GM18858 (cell line): ENCODE measurements at regions not wholly inside any gene's neighbourhood (a gene's known extent, or its start where the extent isn't known, plus 50 kb on each side); places are given as distances from the start of the nearest gene placed in this dataset.
"Not testable (repeated sequence)": the region's sequence is repeated elsewhere in the genome, so short reads cannot be mapped to it uniquely, and the experiment has no call there.

Experiments used
- ATAC-seq: cut with Tn5 transposase; IDR thresholded peaks from one replicate; pipeline ENCODE4 v1.9.1; 2021; ENCODE audit not compliant: unreplicated experiment

DNA sequence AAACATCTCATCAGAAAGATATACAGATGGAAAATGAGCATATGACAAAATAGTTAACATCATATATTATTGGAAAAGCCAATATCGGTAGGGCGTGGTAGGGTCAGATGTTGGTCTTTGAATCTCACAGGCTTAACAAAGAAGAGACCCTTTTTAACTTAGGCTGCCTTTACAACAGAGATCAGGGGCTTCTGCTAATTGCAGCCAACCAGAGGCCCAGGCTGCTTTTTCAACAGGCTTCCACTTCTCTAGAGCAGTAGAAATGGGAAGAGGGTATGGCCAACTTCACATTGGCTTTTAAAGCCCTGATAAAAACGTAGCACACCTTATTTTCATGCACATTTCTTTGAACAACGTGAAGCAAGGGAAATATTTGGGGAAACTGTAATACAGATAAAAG lies 764.3 kb upstream of the CTNND2 start:
- no peak for ATAC-seq

DNA sequence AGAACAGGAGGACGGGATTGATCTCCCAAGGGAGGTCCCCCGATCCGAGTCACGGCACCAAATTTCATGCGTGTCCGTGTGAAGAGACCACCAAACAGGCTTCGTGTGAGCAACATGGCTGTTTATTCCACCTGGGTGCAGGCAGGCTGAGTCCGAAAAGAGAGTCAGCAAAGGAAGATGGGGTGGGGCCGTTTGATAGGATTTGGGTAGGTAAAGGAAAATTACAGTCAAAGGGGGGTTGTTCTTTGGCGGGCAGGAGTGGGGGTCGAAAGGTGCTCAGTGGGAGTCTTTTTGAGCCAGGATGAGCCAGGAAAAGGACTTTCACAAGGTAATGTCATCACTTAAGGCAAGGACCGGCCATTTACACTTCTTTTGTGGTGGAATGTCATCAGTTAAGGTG lies 763.6 kb upstream of the CTNND2 start:
- ATAC-seq = not testable (repeated sequence)

DNA sequence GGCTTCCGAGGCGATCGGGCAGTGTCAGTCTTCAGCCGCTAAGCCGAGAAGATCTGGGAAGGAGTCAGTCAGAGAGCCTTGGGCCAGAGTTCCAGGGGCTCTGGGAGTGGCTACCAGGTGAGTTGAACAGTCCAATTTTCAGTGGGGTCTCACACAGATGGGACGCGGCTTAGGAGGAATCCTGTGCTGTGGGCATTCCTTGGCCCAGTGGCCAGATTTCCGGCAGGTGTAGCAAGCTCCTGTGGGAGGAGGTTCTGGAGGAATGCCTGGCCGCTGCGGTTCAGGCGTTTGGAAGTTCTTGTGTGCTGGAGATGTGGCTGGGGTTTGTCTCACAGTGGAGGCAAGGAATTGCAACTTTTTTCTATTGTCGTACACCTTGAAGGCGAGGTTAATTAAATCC lies 761.5 kb upstream of the CTNND2 start:
- ATAC-seq = not testable (repeated sequence)

DNA sequence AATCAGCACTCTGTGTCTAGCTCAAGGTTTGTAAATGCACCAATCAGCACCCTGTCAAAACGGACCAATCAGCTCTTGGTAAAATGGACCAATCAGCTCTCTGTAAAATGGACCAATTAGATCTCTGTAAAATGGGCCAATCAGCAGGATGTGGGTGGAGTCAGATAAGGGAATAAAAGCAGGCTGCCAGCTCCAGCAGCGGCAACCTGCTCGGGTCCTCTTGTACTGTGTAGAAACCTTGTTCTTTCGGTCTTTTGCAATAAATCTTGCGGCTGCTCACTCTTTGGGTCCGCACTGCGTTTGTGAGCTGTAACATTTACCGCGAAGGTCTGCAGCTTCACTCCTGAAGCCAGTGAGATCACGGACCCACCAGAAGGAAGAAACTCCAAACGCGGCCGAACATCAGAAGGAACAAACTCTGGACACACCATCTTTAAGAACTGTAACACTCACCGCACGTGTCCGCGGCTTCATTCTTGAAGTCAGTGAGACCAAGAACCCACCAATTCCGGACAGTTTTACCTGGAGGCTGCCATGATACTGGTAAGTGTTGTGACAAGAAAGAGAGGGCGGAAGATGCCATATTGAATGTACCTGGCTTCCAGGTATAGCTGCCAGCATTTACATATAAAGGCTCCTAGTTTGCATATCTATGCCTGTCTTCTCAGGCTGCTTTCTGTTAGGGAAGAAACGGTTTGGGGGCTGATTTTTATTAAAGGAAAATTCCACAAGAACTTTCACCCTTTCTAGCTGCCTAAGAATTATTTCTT lies 758.5 kb upstream of the CTNND2 start:
- ATAC-seq = no peak

DNA sequence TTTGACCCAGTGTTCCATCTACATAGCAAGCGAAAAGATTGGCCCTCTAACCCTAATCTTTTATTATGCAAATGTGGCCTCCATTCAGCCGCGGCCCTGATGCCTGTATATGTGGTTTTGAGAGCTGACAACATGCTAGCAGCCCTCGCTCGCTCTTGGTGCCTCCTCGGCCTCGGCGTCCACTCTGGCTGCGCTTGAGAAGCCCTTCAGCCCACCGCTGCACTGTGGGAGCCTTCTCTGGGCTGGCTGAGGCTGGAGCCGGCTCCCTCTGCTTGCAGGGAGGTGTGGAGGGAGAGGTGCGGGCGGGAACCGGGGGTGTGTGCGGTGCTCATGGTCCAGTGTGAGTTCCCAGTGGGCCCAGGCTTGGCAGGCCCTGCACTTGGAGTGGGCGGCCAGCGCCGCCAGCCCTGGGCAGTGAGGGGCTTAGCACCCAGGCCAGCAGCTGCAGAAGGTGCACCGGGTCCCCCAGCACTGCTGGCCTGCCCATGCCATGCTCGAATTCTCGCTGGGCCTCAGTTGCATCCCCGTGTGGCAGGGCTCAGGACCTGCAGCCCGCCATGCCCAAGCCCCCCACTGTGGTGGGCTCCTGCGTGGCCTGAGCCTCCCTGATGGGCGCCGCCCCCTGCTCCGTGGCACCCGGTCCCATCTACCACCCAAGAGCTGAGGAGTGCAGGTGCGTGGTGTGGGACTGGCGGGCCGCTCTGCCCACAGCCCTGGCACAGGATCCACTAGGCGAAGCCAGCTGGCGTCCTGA lies 757.5 kb upstream of the CTNND2 start:
- no peak for ATAC-seq

DNA sequence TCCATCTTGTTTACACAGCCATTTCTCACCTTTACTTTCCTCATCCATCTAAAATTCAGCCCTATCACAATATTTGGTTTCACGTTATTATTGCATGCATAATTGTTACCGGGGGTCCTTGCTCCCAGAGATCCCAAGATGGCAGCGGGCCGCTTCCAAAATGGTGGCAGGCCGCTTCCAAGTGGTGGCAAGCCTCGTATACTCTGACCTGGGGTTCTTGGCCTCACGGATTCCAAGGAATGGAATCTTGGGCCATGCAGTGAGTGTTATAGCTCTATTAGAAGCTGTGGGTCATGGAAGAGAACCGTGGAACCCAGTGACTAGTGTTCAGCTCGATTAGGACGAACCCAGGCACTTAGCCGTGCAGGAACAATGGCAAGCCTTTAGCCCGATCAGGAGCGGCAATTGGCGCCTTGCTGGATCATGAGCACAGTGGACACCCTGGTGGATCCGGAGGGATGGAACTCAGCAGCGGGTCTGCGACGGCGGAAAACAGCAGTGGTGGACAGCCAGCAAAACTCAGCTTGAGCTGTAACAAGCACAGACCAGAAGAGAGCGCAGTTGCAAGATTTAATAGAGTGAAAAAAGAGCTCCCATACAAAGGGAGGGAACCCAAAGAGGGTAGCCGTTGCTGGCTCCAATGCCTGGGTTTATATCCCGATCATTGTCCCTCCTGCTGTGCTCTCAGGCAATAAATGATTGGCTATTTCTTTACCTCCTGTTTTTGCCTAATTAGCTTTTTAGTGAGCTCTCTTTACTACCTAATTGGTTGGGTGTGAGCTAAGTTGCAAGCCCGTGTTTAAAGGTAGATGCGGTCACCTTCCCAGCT lies 756.2 kb upstream of the CTNND2 start:
- ATAC-seq = not testable (repeated sequence)

DNA sequence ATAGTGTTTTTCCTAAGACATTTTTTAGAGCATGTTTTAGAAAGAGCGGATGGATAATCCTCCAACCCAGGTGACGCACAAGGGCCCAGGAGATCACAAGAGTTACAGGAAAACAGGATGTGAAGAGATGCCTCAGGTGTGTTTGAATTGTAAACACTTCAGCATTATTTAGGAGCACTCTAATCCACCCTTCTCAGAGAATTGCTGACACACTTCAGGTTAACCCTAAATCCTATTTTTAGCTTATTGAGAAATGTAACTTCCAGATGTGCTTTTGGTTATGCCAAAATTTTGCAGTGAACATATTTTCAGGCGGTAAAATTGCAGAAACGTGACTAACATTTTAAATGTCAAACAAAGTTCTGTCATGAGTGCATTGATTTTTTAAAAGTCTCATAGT lies 755.4 kb upstream of the CTNND2 start:
- no peak for ATAC-seq

DNA sequence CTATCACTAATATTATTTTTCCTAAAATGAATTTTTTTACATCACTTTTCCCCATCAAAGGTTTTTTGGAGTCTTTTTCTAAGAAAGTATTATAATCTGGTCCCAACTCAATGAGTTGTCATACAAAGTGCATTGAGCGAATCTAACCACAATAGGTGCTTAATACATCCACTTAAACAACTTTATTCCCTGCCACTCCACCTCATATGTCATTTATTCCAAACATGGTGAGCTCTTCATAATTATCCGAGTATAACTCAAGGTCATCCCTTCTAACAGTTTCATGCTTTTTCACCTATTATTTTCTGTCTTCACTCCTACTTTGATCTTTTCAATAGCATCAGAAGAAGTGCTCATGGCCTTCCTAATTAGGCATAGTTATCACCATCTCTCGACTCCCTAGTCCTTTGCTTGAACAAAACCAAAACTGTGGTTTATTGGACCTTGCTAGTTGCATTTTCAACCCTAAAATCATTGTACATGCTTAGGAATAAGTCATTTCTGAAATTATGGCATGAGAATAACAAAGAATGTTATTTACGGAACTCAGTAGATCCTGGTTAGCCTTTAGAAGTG lies 754.7 kb upstream of the CTNND2 start:
- ATAC-seq = no peak

DNA sequence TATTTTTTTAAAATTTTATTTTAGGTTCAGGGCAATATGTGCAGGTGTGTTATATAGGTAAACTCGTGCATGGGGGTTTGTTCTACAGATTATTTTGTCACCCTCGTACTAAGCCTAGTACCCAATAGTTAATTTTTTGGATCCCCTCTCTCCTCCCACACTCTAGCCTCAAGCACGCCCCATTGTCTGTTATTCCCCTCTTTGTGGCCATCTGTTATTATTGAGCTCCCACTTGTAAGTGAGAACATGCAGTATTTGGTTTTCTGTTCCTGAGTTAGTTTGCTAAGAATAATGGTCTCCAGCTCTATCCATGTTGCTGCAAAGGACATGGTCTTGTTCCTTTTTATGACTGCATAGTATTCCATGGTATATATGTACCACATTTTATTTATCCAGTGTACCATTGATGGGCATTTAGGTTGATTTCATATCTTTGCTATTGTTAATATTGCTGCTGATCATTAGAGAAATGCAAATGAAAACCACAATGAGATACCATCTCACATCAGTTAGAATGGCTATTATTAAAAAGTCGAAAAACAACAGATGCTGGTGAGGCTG lies 753.7 kb upstream of the CTNND2 start:
- not testable (repeated sequence) for ATAC-seq

DNA sequence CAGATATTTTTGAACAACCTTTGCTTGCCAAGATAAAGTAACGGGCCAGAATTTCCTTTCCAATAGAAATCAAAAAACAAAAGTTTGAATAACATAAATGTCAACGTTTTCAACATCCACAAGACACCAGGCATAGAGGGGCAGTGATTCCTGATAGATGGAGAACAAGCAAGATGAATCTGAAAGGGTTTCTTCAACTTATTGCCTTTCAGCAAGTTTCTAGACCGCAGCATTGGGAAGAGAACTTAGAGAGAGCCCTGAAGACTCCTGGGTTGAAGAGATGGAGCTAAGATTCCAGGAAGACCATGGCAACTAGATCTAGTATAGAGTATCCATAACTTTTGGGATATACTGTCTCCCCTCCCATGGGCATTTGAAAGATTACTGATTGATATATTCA lies 751.4 kb upstream of the CTNND2 start:
- no peak for ATAC-seq

DNA sequence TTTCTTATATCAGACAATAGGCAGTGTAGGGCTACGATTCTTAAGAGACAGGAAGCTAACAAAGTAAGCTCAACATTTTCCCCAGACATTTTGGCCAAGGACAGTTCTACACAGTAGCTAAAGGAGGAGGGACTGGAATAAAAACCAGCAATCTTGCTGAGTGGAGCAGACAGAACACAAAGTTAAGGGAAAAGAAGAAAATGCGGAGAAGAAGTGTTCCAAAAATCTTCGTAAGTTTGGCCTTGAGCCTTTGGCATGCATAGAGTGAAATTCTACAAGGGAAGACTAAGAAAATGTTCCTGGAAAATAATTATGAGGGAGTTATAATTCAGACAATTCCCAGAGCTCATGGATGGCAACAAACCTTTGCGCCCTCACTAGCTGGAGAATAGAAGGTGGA lies 748.0 kb upstream of the CTNND2 start:
- ATAC-seq = no peak

DNA sequence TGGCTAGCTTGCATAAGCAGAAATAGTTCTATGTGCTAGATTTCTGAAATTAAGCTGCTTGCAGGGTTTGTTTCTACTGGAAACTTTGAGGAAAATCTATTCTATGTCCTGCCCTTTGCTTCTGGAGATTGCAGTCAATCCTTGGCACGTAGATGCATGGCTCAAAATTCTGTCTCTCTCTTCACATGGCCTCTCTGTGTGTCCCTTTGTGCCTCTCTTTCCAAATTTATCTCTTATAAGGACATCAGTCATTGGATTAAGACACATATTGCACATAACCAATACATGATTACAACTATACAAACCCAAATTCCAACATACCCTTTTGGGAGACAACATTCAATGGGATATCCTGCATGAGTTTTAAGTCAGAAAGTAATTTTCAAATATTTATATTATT lies 744.3 kb upstream of the CTNND2 start:
- ATAC-seq = no peak

DNA sequence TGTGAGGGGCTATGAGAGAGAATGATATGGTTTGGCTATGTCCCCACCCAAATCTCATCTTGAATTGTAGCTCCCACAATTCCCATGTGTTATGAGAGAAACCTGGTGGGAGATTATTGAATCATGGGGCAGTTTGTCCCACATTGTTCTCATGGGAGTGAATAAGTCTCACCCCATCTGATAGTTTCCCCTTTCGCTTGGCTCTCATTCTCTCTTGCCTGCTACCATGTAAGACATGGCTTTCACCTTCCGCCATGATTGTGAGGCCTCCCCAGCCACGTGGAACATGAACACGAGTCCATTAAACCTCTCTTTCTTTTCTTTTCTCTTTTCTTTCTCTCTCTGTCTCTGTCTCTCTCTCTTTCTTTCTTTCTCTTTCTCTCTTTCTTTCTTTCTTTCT lies 743.4 kb upstream of the CTNND2 start:
- ATAC-seq = no peak

DNA sequence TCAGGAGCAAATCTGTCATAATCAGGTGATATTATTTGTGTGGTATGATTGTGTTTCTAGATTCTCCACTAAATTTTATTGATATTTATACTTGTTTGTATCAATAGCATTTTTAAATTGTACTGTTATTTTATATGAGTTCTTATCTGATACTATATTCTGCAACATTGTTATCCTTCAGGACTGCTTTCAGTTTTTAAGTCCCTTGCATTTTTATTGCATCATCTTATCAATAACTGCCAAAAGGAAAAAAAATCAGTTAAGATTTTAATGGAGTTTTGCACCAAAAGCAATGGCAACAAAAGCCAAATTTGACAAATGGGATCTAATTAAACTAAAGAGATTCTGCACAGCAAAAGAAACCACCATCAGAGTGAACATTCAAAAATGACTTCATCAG lies 741.3 kb upstream of the CTNND2 start:
- no peak for ATAC-seq

DNA sequence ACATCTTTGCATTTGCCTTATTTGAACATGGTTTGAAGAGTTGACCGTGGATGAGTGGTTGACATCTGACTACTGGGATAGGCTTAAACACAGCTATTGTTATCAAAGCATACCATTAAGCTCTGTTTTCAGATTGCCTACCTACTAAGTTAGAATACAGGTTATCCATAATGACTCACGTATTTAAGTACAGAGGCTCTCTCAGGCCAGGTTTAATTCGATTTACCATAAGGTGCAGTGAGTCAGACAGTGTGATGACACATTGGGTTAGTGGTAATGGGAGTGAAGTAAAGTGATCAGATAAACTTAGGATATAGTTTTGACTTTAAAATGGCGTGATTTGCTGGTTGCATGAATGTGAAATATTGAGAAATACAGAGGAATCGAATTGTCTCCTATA lies 732.0 kb upstream of the CTNND2 start:
- no peak for ATAC-seq

DNA sequence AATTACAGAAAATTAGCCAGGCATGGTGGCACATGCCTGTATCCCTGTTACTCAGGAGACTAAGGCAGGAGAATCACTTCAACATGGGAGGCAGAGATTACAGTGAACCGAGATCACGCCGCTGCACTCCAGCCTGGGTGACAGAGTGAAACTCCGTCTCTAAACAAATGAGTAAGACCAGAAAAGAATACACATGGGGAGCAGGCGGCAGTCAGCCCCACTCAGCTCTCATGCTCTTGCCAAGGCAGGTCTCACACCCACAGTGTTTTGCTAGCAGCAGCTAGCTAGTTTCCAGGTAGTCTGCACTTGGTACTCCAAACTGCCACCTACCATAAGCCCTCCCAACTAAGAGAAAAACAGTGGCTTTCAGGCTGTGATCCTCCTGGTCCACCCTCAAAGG lies 722.3 kb upstream of the CTNND2 start:
- ATAC-seq = no peak

DNA sequence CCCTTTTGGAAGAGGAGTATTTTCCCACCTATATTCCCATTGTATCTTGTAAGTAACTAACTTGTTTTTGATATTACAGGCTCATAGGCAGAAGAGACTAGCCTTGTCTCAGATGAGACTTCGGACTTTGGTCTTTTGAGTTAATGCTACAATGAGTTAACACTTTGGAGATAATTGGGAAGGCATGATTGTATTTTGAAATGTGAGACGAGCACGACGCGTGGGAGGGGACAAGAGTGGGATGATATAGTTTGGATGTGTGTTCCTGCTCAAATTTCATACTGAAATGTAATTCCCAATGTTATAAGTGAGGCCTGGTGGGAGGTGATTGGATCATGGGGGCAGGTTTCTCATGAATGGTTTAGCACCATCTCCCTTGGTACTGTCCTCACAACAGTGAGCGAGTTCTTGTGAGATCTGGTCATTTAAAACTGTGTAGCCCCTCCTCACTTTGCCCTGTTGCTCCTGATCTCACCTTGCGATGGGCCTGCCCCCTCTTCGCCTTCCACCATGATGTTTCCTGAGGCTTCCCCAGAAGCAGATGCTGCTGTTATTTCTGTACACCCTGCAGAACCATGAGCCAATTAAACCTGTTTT lies 721.5 kb upstream of the CTNND2 start:
- no peak for ATAC-seq

DNA sequence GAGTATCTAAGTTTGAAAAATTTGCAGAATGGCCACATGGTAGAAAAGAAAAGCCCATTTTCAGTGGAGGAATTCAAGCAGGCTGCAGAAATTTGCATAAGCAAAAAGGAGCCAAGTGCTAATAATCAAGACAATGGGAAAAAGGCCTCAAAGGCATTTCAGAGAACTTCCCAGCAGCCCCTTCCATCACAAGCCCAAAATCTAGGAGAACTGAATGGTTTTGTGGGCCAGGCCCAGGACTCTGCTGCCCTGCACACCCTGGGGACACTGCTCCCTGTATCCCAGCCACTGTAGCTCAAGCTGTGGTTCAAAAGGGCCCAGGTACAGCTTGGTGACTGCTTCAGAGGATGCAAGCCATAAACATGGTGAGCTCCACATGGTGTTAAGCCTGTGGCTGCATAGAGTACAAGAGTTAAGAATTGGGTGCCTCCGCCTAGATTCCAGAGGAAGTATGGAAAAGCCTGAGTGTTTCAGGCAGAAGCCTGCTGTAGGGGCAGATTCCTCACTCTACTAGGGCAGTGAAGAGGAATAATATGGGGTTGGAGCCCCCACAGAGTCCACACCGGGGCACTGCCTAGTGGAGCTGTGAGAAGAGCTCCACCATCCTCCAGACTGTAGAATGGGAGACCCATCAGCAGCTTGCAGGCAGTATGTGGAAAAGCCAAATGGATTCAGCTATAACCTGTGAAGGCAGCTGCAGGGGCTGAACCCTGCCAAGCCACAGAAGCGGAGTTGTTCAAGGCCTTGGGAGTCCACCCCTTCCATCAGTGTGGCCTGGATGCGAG lies 720.7 kb upstream of the CTNND2 start:
- no peak for ATAC-seq

DNA sequence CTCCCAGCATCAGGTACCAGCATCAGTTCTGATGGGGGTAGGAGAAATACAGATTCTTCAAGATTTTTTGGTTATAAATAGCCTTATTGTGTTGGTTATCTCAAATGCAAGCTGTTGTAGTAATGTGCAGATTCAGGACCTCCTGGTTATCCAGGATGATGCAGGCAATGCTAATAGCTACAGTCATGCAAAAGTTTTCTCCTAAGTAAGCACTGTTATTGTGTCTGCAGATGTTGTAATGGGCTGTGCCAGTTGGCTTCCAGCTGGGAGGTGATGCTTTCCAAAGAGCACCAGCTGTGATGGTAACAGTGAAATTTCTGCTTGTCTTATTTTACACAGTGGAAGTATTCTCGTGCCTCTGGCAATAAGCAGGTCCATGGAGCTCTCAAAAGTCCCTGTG lies 719.2 kb upstream of the CTNND2 start:
- no peak for ATAC-seq

DNA sequence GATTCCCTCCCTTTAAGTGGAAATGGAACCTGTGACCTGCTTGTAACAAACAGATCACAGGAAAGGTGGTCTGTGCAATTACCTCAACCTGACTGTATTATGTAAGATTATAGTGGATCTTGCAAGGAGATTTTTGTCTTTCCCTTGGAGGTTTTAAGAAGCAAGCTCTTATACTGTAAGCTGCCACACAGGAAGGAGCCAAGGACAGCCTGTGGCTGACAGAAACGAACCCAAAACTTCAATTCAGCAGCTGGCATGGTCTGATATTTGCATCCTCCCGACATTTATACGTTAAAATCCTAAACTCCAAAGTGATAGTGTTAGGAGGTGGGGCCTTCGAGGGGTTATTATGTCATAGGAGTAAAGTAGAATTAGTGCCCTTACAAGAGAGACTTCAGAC lies 711.8 kb upstream of the CTNND2 start:
- no peak for ATAC-seq
